A549 (cell line): ENCODE measurements at regions not wholly inside any gene's neighbourhood (a gene's known extent, or its start where the extent isn't known, plus 50 kb on each side); places are given as distances from the start of the nearest gene placed in this dataset.

Source experiments
- ATAC-seq, 2 experiments: fragments of 200-7000 bp in 1 of 2; fragments of >200 bp in 1 of 2; cut with Nextera tagmentation in 1 of 2; cut with Tn5 transposase in 1 of 2; 3 replicates each; pipeline versions ENCODE4 v1.8.0 to v1.9.1; 2018 to 2020; ENCODE audit warnings: mild to moderate bottlenecking in 1 of 2, moderate library complexity in 1 of 2
- CTCF ChIA-PET: fragments of 300-600 bp; sonication (Branson Sonifier 250); formaldehyde crosslinking; extraction: SDS; loops from one replicate; lab custom pipeline; 2021; ENCODE audit warnings: antibody characterized with exemption, inconsistent platforms; lab: Yijun Ruan, JAX
- POLR2A ChIA-PET: fragments of 350-600 bp; formaldehyde crosslinking; extraction: SDS; loops from one replicate; lab custom pipeline; 2021; ENCODE audit warnings: antibody characterized with exemption, inconsistent platforms; lab: Yijun Ruan, JAX
- DNase-seq, 2 experiments: peaks; one replicate each; pipeline versions ENCODE4 v3.0.0 to v3.0.0-alpha.2; 2011 to 2016; ENCODE audit warnings: low read depth in 1 of 2, low spot score in 1 of 2
- FAIRE-seq: peaks from 2 replicates; lab custom pipeline; 2011; peaks lifted over from hg19 to GRCh38; lab: Jason Lieb, UNC
- H3K27ac ChIP-seq, 2 experiments: fragments of >200 bp; sonication (Bioruptor Twin); formaldehyde crosslinking; 3 replicates each; pipeline ENCODE4 v1.5.1; 2016 to 2017
- H3K4me1 ChIP-seq: fragments of >200 bp; sonication (Bioruptor Twin); formaldehyde crosslinking; 3 replicates; pipeline ENCODE4 v1.6.1; 2016
- H3K4me2 ChIP-seq: fragments of >200 bp; sonication (Bioruptor Twin); formaldehyde crosslinking; 3 replicates; pipeline ENCODE4 v1.6.1; 2016
- H3K4me3 ChIP-seq: fragments of >200 bp; sonication (Bioruptor Twin); formaldehyde crosslinking; 3 replicates; pipeline ENCODE4 v1.5.1; 2016
- H3K9me3 ChIP-seq: fragments of >200 bp; sonication (Bioruptor Twin); formaldehyde crosslinking; 3 replicates; pipeline ENCODE4 v1.6.1; 2016
- CBX2 ChIP-seq: fragments of 200-600 bp; sonication (generic); IDR thresholded peaks from 2 replicates; pipeline ENCODE4 v1.6.1; 2016; ENCODE audit warnings: low read depth, mild to moderate bottlenecking, borderline replicate concordance
- CBX8 ChIP-seq: fragments of 200-600 bp; sonication (generic); IDR thresholded peaks from 2 replicates; pipeline ENCODE4 v1.6.1; 2016
- CEBPB ChIP-seq, 2 experiments: fragments of >200 bp in 1 of 2; sonication (Bioruptor Twin) in 1 of 2; formaldehyde crosslinking in 1 of 2; IDR thresholded peaks; 2 replicates each; pipeline ENCODE4 v1.6.1; 2012 to 2016
- CTCF ChIP-seq: fragments of >200 bp; sonication (Bioruptor Twin); formaldehyde crosslinking; IDR thresholded peaks from 3 replicates; pipeline ENCODE4 v1.5.1; 2016
- E2F6 ChIP-seq: IDR thresholded peaks from 2 replicates; pipeline ENCODE4 v1.6.1; 2012; ENCODE audit warnings: low read depth, borderline replicate concordance
- EHF ChIP-seq: fragments of 250-450 bp; sonication (Bioruptor Pico); IDR thresholded peaks from 2 replicates; pipeline ENCODE4 v1.5.0; 2020; ENCODE audit warnings: mild to moderate bottlenecking
- HEYL ChIP-seq: fragments of 250-450 bp; sonication (Bioruptor Pico); IDR thresholded peaks from 2 replicates; pipeline ENCODE4 v1.8.0; 2021; ENCODE audit warnings: mild to moderate bottlenecking, moderate library complexity
- HMGXB4 ChIP-seq: fragments of 250-450 bp; sonication (Bioruptor Pico); IDR thresholded peaks from 2 replicates; pipeline ENCODE4 v1.5.0; 2021; ENCODE audit warnings: mild to moderate bottlenecking, moderate library complexity, borderline replicate concordance
- JUNB ChIP-seq: fragments of >200 bp; sonication (Bioruptor Twin); formaldehyde crosslinking; IDR thresholded peaks from 2 replicates; pipeline ENCODE4 v1.6.1; 2016
- MAFK ChIP-seq: fragments of 450-650 bp; IDR thresholded peaks from 2 replicates; pipeline ENCODE4 v1.6.1; 2014; ENCODE audit not compliant: partially characterized antibody
- MAZ ChIP-seq: fragments of 150-350 bp; IDR thresholded peaks from 2 replicates; pipeline ENCODE4 v1.6.1; 2014; ENCODE audit warnings: antibody characterized with exemption, low read depth, low read length, borderline replicate concordance
- NPAS2 ChIP-seq: fragments of 250-450 bp; sonication (Bioruptor Pico); IDR thresholded peaks from 2 replicates; pipeline ENCODE4 v1.8.0; 2022; ENCODE audit warnings: mild to moderate bottlenecking, moderate library complexity, borderline replicate concordance
- NR3C1 ChIP-seq: fragments of >200 bp; sonication (Bioruptor Twin); formaldehyde crosslinking; IDR thresholded peaks from 3 replicates; pipeline ENCODE4 v1.6.1; 2017
- POLR2AphosphoS2 ChIP-seq: conservative IDR thresholded peaks from 2 replicates; pipeline ENCODE4 v1.6.1; 2012; ENCODE audit warnings: low read length, improper control_type of control experiment, inconsistent platforms
- RAD21 ChIP-seq, 2 experiments: fragments of >200 bp in 1 of 2; sonication (Bioruptor Twin) in 1 of 2; formaldehyde crosslinking in 1 of 2; IDR thresholded peaks in 1 of 2; conservative IDR thresholded peaks in 1 of 2; 2 replicates in 1 of 2; 3 replicates in 1 of 2; pipeline ENCODE4 v1.6.1; 2012 to 2018; ENCODE audit warnings: inconsistent platforms in 1 of 2
- SMC3 ChIP-seq: fragments of >200 bp; sonication (Bioruptor Twin); formaldehyde crosslinking; IDR thresholded peaks from 3 replicates; pipeline ENCODE4 v1.6.1; 2018; ENCODE audit warnings: inconsistent platforms
- SREBF2 ChIP-seq: fragments of 450-650 bp; IDR thresholded peaks from 2 replicates; pipeline ENCODE4 v1.6.1; 2014; ENCODE audit warnings: mild to moderate bottlenecking, moderate library complexity
- TFCP2L1 ChIP-seq: fragments of 250-450 bp; sonication (Bioruptor Pico); IDR thresholded peaks from 2 replicates; pipeline ENCODE4 v1.5.0; 2021; ENCODE audit warnings: mild to moderate bottlenecking
- WGBS: methylation state at CpG from one replicate; pipeline ENCODE4 v1.1.6; 2017; ENCODE audit errors: missing lambda C conversion rate; 5-methylcytosine and 5-hydroxymethylcytosine counted together
- TF ChIP-seq, protein P1 (sequence below): IDR thresholded peaks from 2 replicates; pipeline ENCODE4 v1.6.1; 2012
- TF ChIP-seq, protein P2 (sequence below): fragments of 150-350 bp; IDR thresholded peaks from 2 replicates; pipeline ENCODE4 v1.6.1; 2014; ENCODE audit warnings: low read depth, mild to moderate bottlenecking, low read length

DNA sequence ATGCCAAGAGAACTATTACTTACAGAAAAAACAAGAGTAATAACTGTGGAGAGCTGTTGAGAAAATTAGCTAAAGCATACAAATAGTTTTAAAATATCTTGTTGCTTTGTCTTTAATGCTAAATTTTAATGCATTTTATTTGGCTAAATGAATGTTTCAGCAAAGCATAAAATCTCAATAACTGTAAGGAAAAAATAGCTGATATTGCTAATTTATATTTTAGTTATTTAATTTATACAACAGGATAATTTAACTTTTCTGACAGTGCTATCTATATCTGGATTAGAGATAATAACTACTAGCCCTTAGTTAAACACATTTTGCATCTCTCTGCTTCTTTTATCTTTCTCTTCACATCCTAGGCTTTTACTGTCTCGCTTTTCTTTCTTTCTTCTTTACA is 1014.9 kb upstream of the COX7C start:
- DNase-seq: no peak
- H3K4me3 ChIP-seq: no peak overlapping the region
- no peak for FAIRE-seq
- H3K4me1 ChIP-seq: no peaks in the 10 kb centered on the region
- ChIA-PET POLR2A (no interaction called here), CTCF (no interaction called here)
- no peak for TF ChIP-seq NPAS2 (CRISPR knock-in tag)
- TF ChIP-seq MAFK: peak; percentile 54
- no peak for ATAC-seq
- 14% methylated on average over 1 of the region's 1 CpG for WGBS
- no peak overlapping the region for H3K27ac ChIP-seq
- H3K9me3 ChIP-seq: no peaks in the 10 kb centered on the region
- H3K4me2 ChIP-seq: no peak overlapping the region

GRCh38 chr5:85604378-85604777 is 1013.4 kb upstream of the COX7C start:
- H3K27ac ChIP-seq: no peak overlapping the region
- DNase-seq (no peak), ATAC-seq (no peak), FAIRE-seq (no peak)
- POLR2A ChIA-PET: no interaction called here
- H3K4me3 ChIP-seq: no peak overlapping the region
- no peaks in the 10 kb centered on the region for H3K4me1 ChIP-seq
- no peaks in the 10 kb centered on the region for H3K9me3 ChIP-seq
- TF ChIP-seq SREBF2 (no peak), CTCF (no peak), TFCP2L1 (no peak), SMC3 (no peak), CEBPB (IDR thresholded peaks at IDR 0.05) (no peak), HEYL (CRISPR knock-in tag) (no peak), JUNB (no peak), NR3C1 (no peak), POLR2AphosphoS2 (no peak), HMGXB4 (CRISPR knock-in tag) (no peak), CBX8 (no peak), MAFK (no peak), E2F6 (no peak), MAZ (no peak), EHF (CRISPR knock-in tag) (no peak), CBX2 (no peak), RAD21 (conservative IDR thresholded peaks at IDR 0.05 in 1 of 2, IDR thresholded peaks at IDR 0.05 in 1 of 2) (no peak)
- TF ChIP-seq, protein P1, sequence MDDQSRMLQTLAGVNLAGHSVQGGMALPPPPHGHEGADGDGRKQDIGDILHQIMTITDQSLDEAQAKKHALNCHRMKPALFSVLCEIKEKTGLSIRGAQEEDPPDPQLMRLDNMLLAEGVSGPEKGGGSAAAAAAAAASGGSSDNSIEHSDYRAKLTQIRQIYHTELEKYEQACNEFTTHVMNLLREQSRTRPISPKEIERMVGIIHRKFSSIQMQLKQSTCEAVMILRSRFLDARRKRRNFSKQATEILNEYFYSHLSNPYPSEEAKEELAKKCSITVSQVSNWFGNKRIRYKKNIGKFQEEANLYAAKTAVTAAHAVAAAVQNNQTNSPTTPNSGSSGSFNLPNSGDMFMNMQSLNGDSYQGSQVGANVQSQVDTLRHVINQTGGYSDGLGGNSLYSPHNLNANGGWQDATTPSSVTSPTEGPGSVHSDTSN: no peak
- TF ChIP-seq, protein P2, sequence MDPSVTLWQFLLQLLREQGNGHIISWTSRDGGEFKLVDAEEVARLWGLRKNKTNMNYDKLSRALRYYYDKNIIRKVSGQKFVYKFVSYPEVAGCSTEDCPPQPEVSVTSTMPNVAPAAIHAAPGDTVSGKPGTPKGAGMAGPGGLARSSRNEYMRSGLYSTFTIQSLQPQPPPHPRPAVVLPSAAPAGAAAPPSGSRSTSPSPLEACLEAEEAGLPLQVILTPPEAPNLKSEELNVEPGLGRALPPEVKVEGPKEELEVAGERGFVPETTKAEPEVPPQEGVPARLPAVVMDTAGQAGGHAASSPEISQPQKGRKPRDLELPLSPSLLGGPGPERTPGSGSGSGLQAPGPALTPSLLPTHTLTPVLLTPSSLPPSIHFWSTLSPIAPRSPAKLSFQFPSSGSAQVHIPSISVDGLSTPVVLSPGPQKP: no peak
- no peak overlapping the region for H3K4me2 ChIP-seq
- CTCF ChIA-PET: interaction anchor here (0.6 kb wide), 1 partner anchor 209 kb away, joined by 3 read pairs; no protein-coding TSS in a partner anchor
- 13% methylated on average over 1 of the region's 1 CpG for WGBS
